ENCODE measurements at regions not wholly inside any gene's neighbourhood (a gene's known extent, or its start where the extent isn't known, plus 50 kb on each side); places are given as distances from the start of the nearest gene placed in this dataset.

- H3K4me2 ChIP-seq: no peak overlapping the region
- H2AFZ ChIP-seq (ENCODE audit: low read depth): no peak overlapping the region
- H3K4me3 ChIP-seq (IDR thresholded peaks at IDR 0.05; ENCODE audit: insufficient read depth, low read depth, low read length): no peak overlapping the region
- H3K9ac ChIP-seq: no peak overlapping the region
- no peaks in the 10 kb centered on the region for H3K79me2 ChIP-seq (ENCODE audit: insufficient read depth, low read depth)
- no peaks in the 10 kb centered on the region for H4K20me1 ChIP-seq (ENCODE audit: insufficient read depth)
- H3K27ac ChIP-seq: no peak overlapping the region
- no peaks in the 10 kb centered on the region for H3K4me1 ChIP-seq (ENCODE audit: low read depth, poor library complexity, severe bottlenecking)
- H3K27me3 ChIP-seq (ENCODE audit: insufficient read depth, low read depth): no peaks in the 10 kb centered on the region
- TF ChIP-seq, protein P1, sequence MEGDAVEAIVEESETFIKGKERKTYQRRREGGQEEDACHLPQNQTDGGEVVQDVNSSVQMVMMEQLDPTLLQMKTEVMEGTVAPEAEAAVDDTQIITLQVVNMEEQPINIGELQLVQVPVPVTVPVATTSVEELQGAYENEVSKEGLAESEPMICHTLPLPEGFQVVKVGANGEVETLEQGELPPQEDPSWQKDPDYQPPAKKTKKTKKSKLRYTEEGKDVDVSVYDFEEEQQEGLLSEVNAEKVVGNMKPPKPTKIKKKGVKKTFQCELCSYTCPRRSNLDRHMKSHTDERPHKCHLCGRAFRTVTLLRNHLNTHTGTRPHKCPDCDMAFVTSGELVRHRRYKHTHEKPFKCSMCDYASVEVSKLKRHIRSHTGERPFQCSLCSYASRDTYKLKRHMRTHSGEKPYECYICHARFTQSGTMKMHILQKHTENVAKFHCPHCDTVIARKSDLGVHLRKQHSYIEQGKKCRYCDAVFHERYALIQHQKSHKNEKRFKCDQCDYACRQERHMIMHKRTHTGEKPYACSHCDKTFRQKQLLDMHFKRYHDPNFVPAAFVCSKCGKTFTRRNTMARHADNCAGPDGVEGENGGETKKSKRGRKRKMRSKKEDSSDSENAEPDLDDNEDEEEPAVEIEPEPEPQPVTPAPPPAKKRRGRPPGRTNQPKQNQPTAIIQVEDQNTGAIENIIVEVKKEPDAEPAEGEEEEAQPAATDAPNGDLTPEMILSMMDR (conservative IDR thresholded peaks at IDR 0.05; ENCODE audit: low read depth, low read length): no peak
- no peaks in the 10 kb centered on the region for H3K36me3 ChIP-seq (ENCODE audit: insufficient read depth)
Observed at GRCh38 chr18:60022671-60023276, 123.0 kb downstream of the PMAIP1 start.

- Histone ChIP-seq H3K4me1 (ENCODE audit: low read depth, poor library complexity, severe bottlenecking) (no peaks in the 10 kb centered on the region), H2AFZ (ENCODE audit: low read depth) (no peak overlapping the region), H3K79me2 (ENCODE audit: insufficient read depth, low read depth) (no peaks in the 10 kb centered on the region), H3K27ac (no peak overlapping the region), H3K27me3 (ENCODE audit: insufficient read depth, low read depth) (no peaks in the 10 kb centered on the region), H3K9ac (no peak overlapping the region), H4K20me1 (ENCODE audit: insufficient read depth) (no peaks in the 10 kb centered on the region), H3K36me3 (ENCODE audit: insufficient read depth) (no peaks in the 10 kb centered on the region), H3K4me2 (no peak overlapping the region), H3K4me3 (IDR thresholded peaks at IDR 0.05; ENCODE audit: insufficient read depth, low read depth, low read length) (no peak overlapping the region)
- TF ChIP-seq, protein P1 (conservative IDR thresholded peaks at IDR 0.05; ENCODE audit: low read depth, low read length): no peak
Observed at GRCh38 chr18:60021556-60021955, 121.8 kb downstream of the PMAIP1 start.

DNA sequence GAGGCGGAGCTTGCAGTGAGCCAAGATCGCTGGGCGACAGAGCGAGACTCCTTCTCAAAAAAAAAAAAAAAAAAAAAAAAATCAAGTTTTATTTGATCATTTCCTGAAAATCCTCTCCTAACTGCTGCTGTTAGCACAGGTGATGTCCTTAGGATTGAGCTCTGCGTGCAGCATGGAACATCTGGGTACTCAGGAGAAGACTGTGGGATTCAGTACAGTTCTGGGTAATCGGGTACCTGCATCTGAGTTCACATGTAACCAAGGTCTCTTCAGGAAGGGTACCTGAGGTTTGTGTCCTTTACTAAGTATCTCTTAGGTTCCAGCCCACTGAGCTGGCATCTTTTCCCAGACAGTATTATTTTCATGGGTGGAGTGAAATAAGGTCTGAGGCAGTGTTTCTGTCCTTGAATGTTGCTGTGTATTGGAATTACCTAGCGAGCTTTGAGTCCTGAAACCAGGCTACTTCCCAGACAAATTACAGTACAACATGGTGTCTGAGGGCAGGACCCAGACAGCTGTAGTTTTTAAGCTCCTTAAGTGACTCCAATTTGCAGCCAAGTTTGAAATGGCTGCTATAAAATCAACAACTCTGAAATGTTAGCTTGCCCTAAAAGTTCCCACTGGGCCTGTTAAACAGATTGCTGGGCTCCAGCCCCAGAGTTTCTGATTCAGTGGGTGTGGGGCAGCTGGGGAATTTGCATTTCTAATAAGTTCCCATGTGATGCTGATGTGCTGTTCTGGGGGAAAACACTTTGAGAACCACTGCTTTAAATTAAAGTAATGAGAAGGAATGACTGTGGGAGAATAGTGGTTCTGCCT is 120.5 kb downstream of the PMAIP1 start:
- Histone ChIP-seq H3K4me2 (no peak overlapping the region), H3K4me3 (IDR thresholded peaks at IDR 0.05; ENCODE audit: insufficient read depth, low read depth, low read length) (no peak overlapping the region)
- TF ChIP-seq, protein P1 (conservative IDR thresholded peaks at IDR 0.05; ENCODE audit: low read depth, low read length): no peak

GRCh38 chr18:60019463-60019840 is 119.7 kb downstream of the PMAIP1 start:
- Histone ChIP-seq H3K4me2 (no peak overlapping the region), H3K36me3 (ENCODE audit: insufficient read depth) (no peaks in the 10 kb centered on the region), H3K9ac (no peak overlapping the region), H3K79me2 (ENCODE audit: insufficient read depth, low read depth) (no peaks in the 10 kb centered on the region), H3K27ac (no peak overlapping the region), H3K27me3 (ENCODE audit: insufficient read depth, low read depth) (no peaks in the 10 kb centered on the region), H2AFZ (ENCODE audit: low read depth) (no peak overlapping the region), H3K4me3 (IDR thresholded peaks at IDR 0.05; ENCODE audit: insufficient read depth, low read depth, low read length) (no peak overlapping the region), H4K20me1 (ENCODE audit: insufficient read depth) (no peaks in the 10 kb centered on the region), H3K4me1 (ENCODE audit: low read depth, poor library complexity, severe bottlenecking) (no peaks in the 10 kb centered on the region)
- TF ChIP-seq, protein P1 (conservative IDR thresholded peaks at IDR 0.05; ENCODE audit: low read depth, low read length): no peak

More for the DNA sequence above, 120.5 kb downstream of the PMAIP1 start:
- no peaks in the 10 kb centered on the region for H3K27me3 ChIP-seq (ENCODE audit: insufficient read depth, low read depth)
- H3K79me2 ChIP-seq (ENCODE audit: insufficient read depth, low read depth): no peaks in the 10 kb centered on the region
- no peaks in the 10 kb centered on the region for H3K36me3 ChIP-seq (ENCODE audit: insufficient read depth)
- H4K20me1 ChIP-seq (ENCODE audit: insufficient read depth): no peaks in the 10 kb centered on the region
- no peaks in the 10 kb centered on the region for H3K4me1 ChIP-seq (ENCODE audit: low read depth, poor library complexity, severe bottlenecking)
- H2AFZ ChIP-seq (ENCODE audit: low read depth): no peak overlapping the region
- no peak overlapping the region for H3K27ac ChIP-seq
- no peak overlapping the region for H3K9ac ChIP-seq
